Tibial artery (tissue), 4 donors: ENCODE measurements at regions not wholly inside any gene's neighbourhood (a gene's known extent, or its start where the extent isn't known, plus 50 kb on each side); places are given as distances from the start of the nearest gene placed in this dataset.

ENCODE experiments used
- DNase-seq, 2 donors: peaks; one replicate each; pipeline ENCODE4 v3.0.0-alpha.2; 2019
- H3K27ac ChIP-seq, 2 donors: fragments of 200-600 bp; sonication (generic) in 1 of 2; 1 replicate in 1 of 2; 2 replicates in 1 of 2; pipeline ENCODE4 v1.5.1; 2018 to 2019; ENCODE audit warnings: mild to moderate bottlenecking in 1 of 2
- H3K27me3 ChIP-seq, 2 donors: fragments of 200-600 bp; sonication (generic) in 1 of 2; one replicate each; pipeline versions ENCODE4 v1.5.1 to v1.6.0; 2016 to 2019
- H3K36me3 ChIP-seq, 3 donors: fragments of 200-600 bp; sonication (generic) in 2 of 3; one replicate each; pipeline ENCODE4 v1.5.1; 2016 to 2019; ENCODE audit warnings: mild to moderate bottlenecking in 2 of 3
- H3K4me1 ChIP-seq, 4 donors: fragments of 200-600 bp; sonication (generic) in 2 of 4; 1 replicate in 3 of 4; 2 replicates in 1 of 4; pipeline ENCODE4 v1.5.1; 2016 to 2019
- H3K4me3 ChIP-seq, 2 donors: fragments of 200-600 bp; sonication (generic) in 1 of 2; 1 replicate in 1 of 2; 2 replicates in 1 of 2; pipeline ENCODE4 v1.5.1; 2018 to 2019; ENCODE audit warnings: mild to moderate bottlenecking in 2 of 2
- H3K9me3 ChIP-seq, 3 donors: fragments of 200-600 bp; sonication (generic) in 1 of 3; one replicate each; pipeline ENCODE4 v1.5.1; 2016 to 2019
- intact Hi-C: fragments of 100-400 bp; cut with DNase I; formaldehyde crosslinking; loops from one replicate; pipeline ENCODE4 v1.15.0; 2023; ENCODE audit warnings: low total_unique reads
- TF ChIP-seq, protein P1 (sequence below), 2 experiments: fragments of 200-600 bp in 1 of 2; fragments of 450-650 bp in 1 of 2; IDR thresholded peaks; one replicate each; pipeline ENCODE4 v1.5.1; 2017 to 2019; ENCODE audit warnings: antibody characterized with exemption in 2 of 2, mild to moderate bottlenecking in 1 of 2, moderate library complexity in 1 of 2

DNA sequence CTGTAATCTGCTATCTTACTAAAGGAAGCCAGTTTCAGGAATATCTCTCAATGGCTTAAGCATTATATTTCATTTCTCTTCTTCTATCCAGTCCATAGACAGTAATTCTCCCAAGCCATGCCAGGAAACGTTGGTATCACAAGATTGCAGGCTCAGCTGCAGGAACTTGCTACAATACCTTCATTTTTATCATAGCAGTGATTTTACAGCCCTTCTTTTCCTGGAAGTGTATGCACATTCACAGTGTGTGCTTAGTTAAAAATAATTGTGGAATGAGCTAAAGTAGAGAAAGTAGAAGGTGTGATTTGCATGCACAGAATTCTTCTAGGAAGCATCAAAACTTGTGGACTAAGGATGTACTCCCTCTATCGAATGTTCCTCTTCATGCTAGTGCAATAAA, 647.2 kb upstream of the PTBP2 start:
- TF ChIP-seq, protein P1, sequence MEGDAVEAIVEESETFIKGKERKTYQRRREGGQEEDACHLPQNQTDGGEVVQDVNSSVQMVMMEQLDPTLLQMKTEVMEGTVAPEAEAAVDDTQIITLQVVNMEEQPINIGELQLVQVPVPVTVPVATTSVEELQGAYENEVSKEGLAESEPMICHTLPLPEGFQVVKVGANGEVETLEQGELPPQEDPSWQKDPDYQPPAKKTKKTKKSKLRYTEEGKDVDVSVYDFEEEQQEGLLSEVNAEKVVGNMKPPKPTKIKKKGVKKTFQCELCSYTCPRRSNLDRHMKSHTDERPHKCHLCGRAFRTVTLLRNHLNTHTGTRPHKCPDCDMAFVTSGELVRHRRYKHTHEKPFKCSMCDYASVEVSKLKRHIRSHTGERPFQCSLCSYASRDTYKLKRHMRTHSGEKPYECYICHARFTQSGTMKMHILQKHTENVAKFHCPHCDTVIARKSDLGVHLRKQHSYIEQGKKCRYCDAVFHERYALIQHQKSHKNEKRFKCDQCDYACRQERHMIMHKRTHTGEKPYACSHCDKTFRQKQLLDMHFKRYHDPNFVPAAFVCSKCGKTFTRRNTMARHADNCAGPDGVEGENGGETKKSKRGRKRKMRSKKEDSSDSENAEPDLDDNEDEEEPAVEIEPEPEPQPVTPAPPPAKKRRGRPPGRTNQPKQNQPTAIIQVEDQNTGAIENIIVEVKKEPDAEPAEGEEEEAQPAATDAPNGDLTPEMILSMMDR (IDR thresholded peaks at IDR 0.05) = no peak
- no peaks in the 10 kb centered on the region for H3K36me3 ChIP-seq
- intact Hi-C loops = no loop called here
- H3K4me1 ChIP-seq = peaks cover 0 to 21% (median 0%) of the 10 kb centered on the region in 4 donors
- no peak overlapping the region for H3K4me3 ChIP-seq
- no peak overlapping the region for H3K27ac ChIP-seq
- H3K9me3 ChIP-seq = peaks cover 0 to 5% (median 0%) of the 10 kb centered on the region in 3 donors
- H3K27me3 ChIP-seq = no peaks in the 10 kb centered on the region
- DNase-seq = no peak

DNA sequence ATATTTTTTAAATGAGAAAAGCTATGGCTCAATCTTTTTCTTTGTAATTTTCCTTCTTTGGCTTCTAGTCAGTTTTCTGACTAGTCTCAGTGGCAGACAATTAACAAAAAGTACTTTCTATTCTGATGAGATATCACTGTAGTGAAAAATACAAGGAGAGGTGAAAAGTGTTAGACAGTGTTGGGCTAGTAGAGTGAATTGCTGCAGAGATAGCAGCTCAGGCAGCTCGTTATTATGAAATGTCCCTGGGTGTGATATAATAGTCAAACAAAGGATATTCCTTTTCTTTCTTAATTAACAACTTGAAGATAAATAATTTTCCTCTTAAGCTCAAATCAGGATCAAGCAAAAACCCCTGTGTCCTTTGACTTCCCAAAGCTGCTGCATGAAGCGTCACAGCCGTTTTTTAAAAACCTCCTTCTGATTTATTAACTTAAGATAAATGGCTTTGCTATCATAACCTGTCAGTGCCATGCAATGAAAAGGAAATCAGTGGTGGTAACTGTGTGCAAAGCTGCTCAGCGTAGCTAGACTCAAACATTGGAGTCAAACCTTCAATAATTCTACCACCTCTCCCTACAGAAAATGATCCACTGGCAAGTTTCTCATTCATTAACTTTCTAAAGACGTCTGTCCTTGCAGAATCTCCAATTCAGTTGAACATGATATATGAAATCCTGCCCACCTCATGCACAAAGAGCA, 646.6 kb upstream of the PTBP2 start:
- Histone ChIP-seq H3K36me3 (no peaks in the 10 kb centered on the region), H3K27ac (no peak overlapping the region), H3K4me3 (no peak overlapping the region), H3K27me3 (no peaks in the 10 kb centered on the region), H3K9me3 (peaks cover 0 to 3% (median 0%) of the 10 kb centered on the region in 3 donors), H3K4me1 (peaks cover 0 to 21% (median 0%) of the 10 kb centered on the region in 4 donors)
- intact Hi-C loops = no loop called here
- TF ChIP-seq, protein P1 (IDR thresholded peaks at IDR 0.05) = no peak
- no peak for DNase-seq

DNA sequence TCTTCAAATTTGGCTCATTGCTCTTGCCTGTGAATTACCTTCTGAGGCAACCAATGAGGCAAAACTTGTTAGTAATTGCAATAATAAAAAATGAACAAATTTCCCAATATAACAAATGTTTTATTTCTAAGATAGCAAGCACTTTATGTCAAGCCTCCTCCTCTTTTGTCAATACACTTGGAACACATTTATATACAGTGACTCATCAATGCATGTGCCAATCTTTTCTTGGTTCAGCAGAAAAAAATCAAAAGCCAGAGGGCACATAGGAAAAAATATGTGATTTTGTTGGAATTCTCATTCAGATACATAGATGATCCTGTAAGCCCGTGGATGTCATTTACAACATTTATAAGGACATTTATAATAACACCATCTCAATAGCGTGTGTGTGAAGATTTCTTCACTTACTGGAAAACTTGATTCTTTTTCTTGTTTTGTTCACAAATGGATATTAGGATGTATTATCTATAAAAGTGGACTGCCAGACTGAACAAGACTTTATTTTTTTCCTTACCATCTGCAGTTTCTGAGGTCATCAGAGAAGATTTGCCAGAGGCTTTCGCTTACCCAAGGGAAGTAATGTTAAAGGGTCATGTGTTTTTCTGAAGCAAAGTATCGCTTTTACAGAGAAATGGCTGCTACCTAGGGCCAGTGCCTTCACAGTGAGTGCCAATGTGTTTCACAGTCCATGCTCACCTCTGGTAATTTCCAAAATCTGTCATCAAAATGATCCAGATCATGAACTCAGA, 645.7 kb upstream of the PTBP2 start:
- TF ChIP-seq, protein P1 (IDR thresholded peaks at IDR 0.05) = no peak
- Histone ChIP-seq H3K27me3 (no peaks in the 10 kb centered on the region), H3K9me3 (no peaks in the 10 kb centered on the region), H3K4me3 (no peak overlapping the region), H3K4me1 (peaks cover 0 to 21% (median 0%) of the 10 kb centered on the region in 4 donors), H3K36me3 (no peaks in the 10 kb centered on the region), H3K27ac (no peak overlapping the region)
- intact Hi-C loops = no loop called here
- DNase-seq = no peak

DNA sequence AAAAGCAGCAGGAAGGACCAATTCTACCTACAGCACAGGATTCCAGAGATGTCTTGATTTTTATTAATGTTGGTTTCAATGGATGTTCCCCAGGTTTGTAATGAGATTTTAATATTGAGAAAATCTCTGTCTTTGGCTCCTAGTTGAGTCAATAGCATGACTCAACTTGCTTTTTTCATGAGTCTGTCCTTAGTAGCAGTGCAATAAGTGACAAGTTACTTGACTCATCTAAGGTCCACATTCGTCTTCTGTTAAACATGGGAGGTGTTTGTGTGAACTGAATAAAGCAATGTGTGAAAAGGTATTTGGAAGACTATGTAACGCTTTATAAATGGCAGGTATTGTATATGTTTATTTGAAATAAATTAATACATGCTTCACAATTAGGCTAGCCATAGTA, 645.0 kb upstream of the PTBP2 start:
- intact Hi-C loops = no loop called here
- Histone ChIP-seq H3K36me3 (no peaks in the 10 kb centered on the region), H3K27ac (no peak overlapping the region), H3K4me1 (peaks cover 0 to 21% (median 0%) of the 10 kb centered on the region in 4 donors), H3K9me3 (no peaks in the 10 kb centered on the region), H3K27me3 (no peaks in the 10 kb centered on the region), H3K4me3 (no peak overlapping the region)
- no peak for DNase-seq
- TF ChIP-seq, protein P1 (IDR thresholded peaks at IDR 0.05) = no peak

DNA sequence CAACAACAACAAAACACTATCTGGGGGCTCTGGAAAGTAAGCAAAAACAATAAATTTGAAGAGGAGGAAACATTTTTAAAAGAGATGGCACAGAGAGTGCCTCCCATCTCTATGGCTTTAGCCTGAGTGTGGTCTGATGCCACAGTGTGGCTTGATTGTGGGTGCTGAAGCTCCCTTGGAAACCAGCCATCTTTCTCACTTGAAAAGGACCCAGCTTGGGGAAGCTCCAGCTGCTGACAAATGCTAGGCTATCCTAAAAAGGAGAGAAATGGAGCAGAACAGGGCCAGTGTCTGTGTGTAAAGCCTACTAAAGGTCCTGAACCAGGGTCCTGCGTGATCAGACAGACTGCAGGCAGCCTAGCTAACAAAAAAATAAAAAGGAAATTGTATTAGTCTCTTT, 642.0 kb upstream of the PTBP2 start:
- intact Hi-C loops = no loop called here
- DNase-seq = no peak
- Histone ChIP-seq H3K27ac (no peak overlapping the region), H3K4me3 (no peak overlapping the region), H3K36me3 (no peaks in the 10 kb centered on the region), H3K9me3 (no peaks in the 10 kb centered on the region), H3K27me3 (no peaks in the 10 kb centered on the region), H3K4me1 (peaks cover 0 to 17% (median 0%) of the 10 kb centered on the region in 4 donors)
- TF ChIP-seq, protein P1 (IDR thresholded peaks at IDR 0.05) = no peak
